ENCODE measurements at regions not wholly inside any gene's neighbourhood (a gene's known extent, or its start where the extent isn't known, plus 50 kb on each side); places are given as distances from the start of the nearest gene placed in this dataset.

DNA sequence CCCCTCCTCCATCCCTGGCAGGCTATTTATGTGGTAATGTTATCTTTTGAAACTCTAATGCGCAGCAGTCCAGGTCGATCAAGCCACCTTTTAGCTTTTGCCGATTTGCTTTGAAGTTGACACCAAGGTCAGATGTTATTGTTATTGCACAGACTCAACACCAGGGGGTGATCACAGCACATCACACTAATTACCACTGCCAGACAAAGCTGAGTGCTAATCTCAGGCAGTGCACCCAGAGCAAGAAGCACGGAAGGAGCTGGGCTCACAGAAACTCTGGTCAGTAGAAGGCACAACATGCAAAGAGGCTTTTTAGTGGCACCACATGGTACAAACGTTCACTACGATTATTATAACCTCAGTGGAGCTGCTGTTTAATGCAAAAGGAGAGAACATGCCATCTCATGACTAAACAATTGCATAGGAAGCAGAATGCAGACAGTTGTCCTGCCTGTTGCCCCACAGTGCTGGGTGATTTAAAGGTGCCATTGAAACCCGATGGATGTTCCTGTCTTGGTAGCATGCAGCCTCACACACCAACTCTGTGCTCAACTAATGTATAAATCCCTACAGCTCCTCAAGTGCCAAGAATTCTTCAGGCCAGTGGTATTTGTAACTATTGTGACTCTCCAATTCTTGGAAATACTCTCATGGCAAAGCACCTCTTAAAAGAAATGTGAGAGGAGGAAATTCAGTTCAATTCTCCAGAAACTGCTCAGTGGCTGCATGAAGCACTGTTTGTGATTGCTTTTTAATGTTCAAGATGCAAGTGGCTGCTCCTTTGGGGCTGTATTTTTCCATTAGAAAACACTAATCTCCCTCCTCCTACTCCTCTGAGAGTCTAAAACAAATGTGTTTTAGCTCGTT lies 353.9 kb upstream of the DDI1 start:
- H3K4me1 Mint-ChIP-seq (ENCODE audit: low read depth, unreplicated experiment) = peaks cover 6% of the 10 kb centered on the region
- Histone ChIP-seq H3K9me3 (ENCODE audit: insufficient read depth, low read depth, low read length) (no peaks in the 10 kb centered on the region), H3K9ac (ENCODE audit: low read length) (no peak overlapping the region), H3K27ac (ENCODE audit: low read depth, low read length) (no peak overlapping the region), H3K4me2 (ENCODE audit: low read length) (peak overlapping the region; percentile 33), H3K79me2 (ENCODE audit: insufficient read depth, low read length) (no peaks in the 10 kb centered on the region), H2AFZ (ENCODE audit: low read depth, low read length) (peak overlapping the region; percentile 43), H3K4me1 (ENCODE audit: insufficient read depth, low read length) (peaks cover 3% of the 10 kb centered on the region), H3K27me3 (ENCODE audit: insufficient read depth, low read length) (no peaks in the 10 kb centered on the region), H4K20me1 (ENCODE audit: insufficient read depth, low read length) (no peaks in the 10 kb centered on the region), H3K4me3 (ENCODE audit: insufficient read depth, low read depth, low read length) (no peak overlapping the region), H3K36me3 (ENCODE audit: insufficient read depth, low read length) (no peaks in the 10 kb centered on the region)
- no peaks in the 10 kb centered on the region for H3K36me3 Mint-ChIP-seq (ENCODE audit: low read depth, unreplicated experiment)
- H3K4me3 Mint-ChIP-seq (ENCODE audit: unreplicated experiment) = peak overlapping the region; percentile 35
- peak; percentile 93 for FAIRE-seq
- peaks cover 7% of the 10 kb centered on the region for H3K9me3 Mint-ChIP-seq (ENCODE audit: unreplicated experiment)
- no peaks in the 10 kb centered on the region for H3K27me3 Mint-ChIP-seq (ENCODE audit: low read depth, unreplicated experiment)
- no peak overlapping the region for H3K27ac Mint-ChIP-seq (ENCODE audit: unreplicated experiment)
- DNase-seq (ENCODE audit: low read depth) = peak; percentile 56
- no peak for TF ChIP-seq EZH2 (IDR thresholded peaks at IDR 0.05; ENCODE audit: insufficient read depth, low read length)
- TF ChIP-seq, protein P1, sequence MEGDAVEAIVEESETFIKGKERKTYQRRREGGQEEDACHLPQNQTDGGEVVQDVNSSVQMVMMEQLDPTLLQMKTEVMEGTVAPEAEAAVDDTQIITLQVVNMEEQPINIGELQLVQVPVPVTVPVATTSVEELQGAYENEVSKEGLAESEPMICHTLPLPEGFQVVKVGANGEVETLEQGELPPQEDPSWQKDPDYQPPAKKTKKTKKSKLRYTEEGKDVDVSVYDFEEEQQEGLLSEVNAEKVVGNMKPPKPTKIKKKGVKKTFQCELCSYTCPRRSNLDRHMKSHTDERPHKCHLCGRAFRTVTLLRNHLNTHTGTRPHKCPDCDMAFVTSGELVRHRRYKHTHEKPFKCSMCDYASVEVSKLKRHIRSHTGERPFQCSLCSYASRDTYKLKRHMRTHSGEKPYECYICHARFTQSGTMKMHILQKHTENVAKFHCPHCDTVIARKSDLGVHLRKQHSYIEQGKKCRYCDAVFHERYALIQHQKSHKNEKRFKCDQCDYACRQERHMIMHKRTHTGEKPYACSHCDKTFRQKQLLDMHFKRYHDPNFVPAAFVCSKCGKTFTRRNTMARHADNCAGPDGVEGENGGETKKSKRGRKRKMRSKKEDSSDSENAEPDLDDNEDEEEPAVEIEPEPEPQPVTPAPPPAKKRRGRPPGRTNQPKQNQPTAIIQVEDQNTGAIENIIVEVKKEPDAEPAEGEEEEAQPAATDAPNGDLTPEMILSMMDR (IDR thresholded peaks at IDR 0.05; ENCODE audit: insufficient read depth, low read depth, low read length) = peak; percentile 88

DNA sequence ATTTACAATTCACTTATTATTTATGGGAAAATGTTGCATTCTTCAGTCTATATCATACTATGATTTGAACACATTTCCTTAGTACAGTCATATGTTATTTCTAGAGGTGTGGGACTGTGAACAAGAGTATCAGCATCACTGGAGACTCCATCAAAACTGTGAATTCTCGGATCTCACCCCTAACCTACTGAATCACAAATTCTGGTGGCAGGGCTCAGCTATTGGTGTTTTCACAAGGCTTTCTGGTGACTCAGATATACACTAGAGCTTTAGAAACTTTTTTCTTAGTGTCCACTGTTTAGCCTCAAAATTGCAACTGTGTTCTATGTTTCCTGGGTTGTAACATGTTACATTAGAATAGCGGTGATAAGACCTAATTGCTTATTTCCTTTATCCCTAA lies 352.9 kb upstream of the DDI1 start:
- Mint-ChIP-seq H3K27ac (ENCODE audit: unreplicated experiment) (no peak overlapping the region), H3K9me3 (ENCODE audit: unreplicated experiment) (peaks cover 7% of the 10 kb centered on the region), H3K4me3 (ENCODE audit: unreplicated experiment) (no peak overlapping the region), H3K36me3 (ENCODE audit: low read depth, unreplicated experiment) (no peaks in the 10 kb centered on the region), H3K4me1 (ENCODE audit: low read depth, unreplicated experiment) (peaks cover 6% of the 10 kb centered on the region), H3K27me3 (ENCODE audit: low read depth, unreplicated experiment) (no peaks in the 10 kb centered on the region)
- Histone ChIP-seq H3K27ac (ENCODE audit: low read depth, low read length) (no peak overlapping the region), H3K4me2 (ENCODE audit: low read length) (no peak overlapping the region), H3K4me3 (ENCODE audit: insufficient read depth, low read depth, low read length) (no peak overlapping the region), H3K36me3 (ENCODE audit: insufficient read depth, low read length) (no peaks in the 10 kb centered on the region), H3K79me2 (ENCODE audit: insufficient read depth, low read length) (no peaks in the 10 kb centered on the region), H2AFZ (ENCODE audit: low read depth, low read length) (no peak overlapping the region), H3K4me1 (ENCODE audit: insufficient read depth, low read length) (peaks cover 3% of the 10 kb centered on the region), H3K27me3 (ENCODE audit: insufficient read depth, low read length) (no peaks in the 10 kb centered on the region), H3K9me3 (ENCODE audit: insufficient read depth, low read depth, low read length) (no peaks in the 10 kb centered on the region), H4K20me1 (ENCODE audit: insufficient read depth, low read length) (no peaks in the 10 kb centered on the region), H3K9ac (ENCODE audit: low read length) (no peak overlapping the region)
- DNase-seq (ENCODE audit: low read depth) (peak; percentile 35), FAIRE-seq (peak; percentile 81)
- no peak for TF ChIP-seq EZH2 (IDR thresholded peaks at IDR 0.05; ENCODE audit: insufficient read depth, low read length)
- TF ChIP-seq, protein P1 (IDR thresholded peaks at IDR 0.05; ENCODE audit: insufficient read depth, low read depth, low read length) = no peak

GRCh38 chr11:103688924-103689323 lies 347.5 kb upstream of the DDI1 start:
- Mint-ChIP-seq H3K27me3 (ENCODE audit: low read depth, unreplicated experiment) (no peaks in the 10 kb centered on the region), H3K27ac (ENCODE audit: unreplicated experiment) (no peak overlapping the region), H3K4me1 (ENCODE audit: low read depth, unreplicated experiment) (peaks cover 2% of the 10 kb centered on the region), H3K9me3 (ENCODE audit: unreplicated experiment) (peaks cover 7% of the 10 kb centered on the region), H3K4me3 (ENCODE audit: unreplicated experiment) (no peak overlapping the region), H3K36me3 (ENCODE audit: low read depth, unreplicated experiment) (no peaks in the 10 kb centered on the region)
- H3K27ac ChIP-seq (ENCODE audit: low read depth, low read length) = no peak overlapping the region
- no peaks in the 10 kb centered on the region for H3K79me2 ChIP-seq (ENCODE audit: insufficient read depth, low read length)
- H3K36me3 ChIP-seq (ENCODE audit: insufficient read depth, low read length) = no peaks in the 10 kb centered on the region
- H3K9me3 ChIP-seq (ENCODE audit: insufficient read depth, low read depth, low read length) = no peaks in the 10 kb centered on the region
- FAIRE-seq (no peak), DNase-seq (ENCODE audit: low read depth) (no peak)
- no peak overlapping the region for H3K4me3 ChIP-seq (ENCODE audit: insufficient read depth, low read depth, low read length)
- H4K20me1 ChIP-seq (ENCODE audit: insufficient read depth, low read length) = no peaks in the 10 kb centered on the region
- H3K4me1 ChIP-seq (ENCODE audit: insufficient read depth, low read length) = no peaks in the 10 kb centered on the region
- no peak for TF ChIP-seq EZH2 (IDR thresholded peaks at IDR 0.05; ENCODE audit: insufficient read depth, low read length)
- TF ChIP-seq, protein P1 (IDR thresholded peaks at IDR 0.05; ENCODE audit: insufficient read depth, low read depth, low read length) = no peak
- no peaks in the 10 kb centered on the region for H3K27me3 ChIP-seq (ENCODE audit: insufficient read depth, low read length)
- H2AFZ ChIP-seq (ENCODE audit: low read depth, low read length) = no peak overlapping the region
- no peak overlapping the region for H3K9ac ChIP-seq (ENCODE audit: low read length)
- H3K4me2 ChIP-seq (ENCODE audit: low read length) = no peak overlapping the region
